H1 (cell line): ENCODE measurements at regions not wholly inside any gene's neighbourhood (a gene's known extent, or its start where the extent isn't known, plus 50 kb on each side); places are given as distances from the start of the nearest gene placed in this dataset.

Experiments
- CBX5 ChIP-seq: fragments of 300-800, 300-1000 bp; sonication (generic); IDR thresholded peaks from 2 replicates; pipeline ENCODE4 v1.7.1; 2016; ENCODE audit warnings: antibody characterized with exemption, low read length, low read depth
- POLR2AphosphoS5 ChIP-seq: IDR thresholded peaks from 2 replicates; pipeline ENCODE4 v1.6.1; 2011; ENCODE audit warnings: low read depth, low read length
- SAP30 ChIP-seq: fragments of 300-600 bp; sonication (generic); IDR thresholded peaks from 2 replicates; pipeline ENCODE4 v1.7.1; 2012; ENCODE audit warnings: low read length, moderate library complexity, mild to moderate bottlenecking, inconsistent platforms; ENCODE audit not compliant: insufficient read depth, insufficient replicate concordance
- TAF1 ChIP-seq: IDR thresholded peaks from 2 replicates; pipeline ENCODE4 v1.6.1; 2011; ENCODE audit warnings: mild to moderate bottlenecking, low read depth, low read length
- YY1 ChIP-seq: IDR thresholded peaks from 2 replicates; pipeline ENCODE4 v1.6.1; 2011; ENCODE audit warnings: low read depth, mild to moderate bottlenecking, low read length
- TF ChIP-seq, protein P1 (sequence below): IDR thresholded peaks from 2 replicates; pipeline ENCODE4 v1.6.1; 2011; ENCODE audit warnings: low read length, improper control_type of control experiment
- TF ChIP-seq, protein P2 (sequence below): IDR thresholded peaks from 2 replicates; pipeline ENCODE4 v1.6.1; 2012; ENCODE audit warnings: low read length, inconsistent platforms

DNA sequence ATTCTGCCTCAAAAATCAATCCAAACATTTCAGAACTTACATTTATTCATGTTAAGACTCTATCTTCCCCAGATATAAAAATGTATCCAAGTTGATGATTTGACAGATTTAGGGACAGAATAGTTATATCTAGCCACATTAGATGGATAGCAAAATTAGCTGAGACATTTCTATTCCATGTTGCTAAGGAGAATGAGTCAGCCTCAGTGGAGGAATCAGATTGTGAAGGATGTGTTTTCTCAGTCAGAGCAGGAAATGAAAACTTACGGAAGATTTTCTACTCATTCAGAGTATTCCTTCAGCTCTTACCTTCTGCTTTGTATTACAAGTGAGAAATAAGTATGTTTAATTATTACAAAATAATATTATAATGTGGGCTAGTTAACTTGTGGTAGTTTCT lies 556.3 kb upstream of the ANO3 start (continued):
- TF ChIP-seq, protein P1, sequence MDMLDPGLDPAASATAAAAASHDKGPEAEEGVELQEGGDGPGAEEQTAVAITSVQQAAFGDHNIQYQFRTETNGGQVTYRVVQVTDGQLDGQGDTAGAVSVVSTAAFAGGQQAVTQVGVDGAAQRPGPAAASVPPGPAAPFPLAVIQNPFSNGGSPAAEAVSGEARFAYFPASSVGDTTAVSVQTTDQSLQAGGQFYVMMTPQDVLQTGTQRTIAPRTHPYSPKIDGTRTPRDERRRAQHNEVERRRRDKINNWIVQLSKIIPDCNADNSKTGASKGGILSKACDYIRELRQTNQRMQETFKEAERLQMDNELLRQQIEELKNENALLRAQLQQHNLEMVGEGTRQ: no peak
- TF ChIP-seq SAP30 (no peak), CBX5 (no peak), POLR2AphosphoS5 (no peak), TAF1 (no peak), YY1 (no peak)
- TF ChIP-seq, protein P2, sequence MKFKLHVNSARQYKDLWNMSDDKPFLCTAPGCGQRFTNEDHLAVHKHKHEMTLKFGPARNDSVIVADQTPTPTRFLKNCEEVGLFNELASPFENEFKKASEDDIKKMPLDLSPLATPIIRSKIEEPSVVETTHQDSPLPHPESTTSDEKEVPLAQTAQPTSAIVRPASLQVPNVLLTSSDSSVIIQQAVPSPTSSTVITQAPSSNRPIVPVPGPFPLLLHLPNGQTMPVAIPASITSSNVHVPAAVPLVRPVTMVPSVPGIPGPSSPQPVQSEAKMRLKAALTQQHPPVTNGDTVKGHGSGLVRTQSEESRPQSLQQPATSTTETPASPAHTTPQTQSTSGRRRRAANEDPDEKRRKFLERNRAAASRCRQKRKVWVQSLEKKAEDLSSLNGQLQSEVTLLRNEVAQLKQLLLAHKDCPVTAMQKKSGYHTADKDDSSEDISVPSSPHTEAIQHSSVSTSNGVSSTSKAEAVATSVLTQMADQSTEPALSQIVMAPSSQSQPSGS: no peak
